NCI-H2196 (cell line): ENCODE measurements at regions not wholly inside any gene's neighbourhood (a gene's known extent, or its start where the extent isn't known, plus 50 kb on each side); places are given as distances from the start of the nearest gene placed in this dataset.
"Not testable (repeated sequence)": the region's sequence is repeated elsewhere in the genome, so short reads cannot be mapped to it uniquely, and the experiment has no call there.

ENCODE experiments used
- DNase-seq: peaks from one replicate; lab custom pipeline; 2025; ENCODE audit not compliant: unreplicated experiment; lab: John Stamatoyannopoulos, UW

DNA sequence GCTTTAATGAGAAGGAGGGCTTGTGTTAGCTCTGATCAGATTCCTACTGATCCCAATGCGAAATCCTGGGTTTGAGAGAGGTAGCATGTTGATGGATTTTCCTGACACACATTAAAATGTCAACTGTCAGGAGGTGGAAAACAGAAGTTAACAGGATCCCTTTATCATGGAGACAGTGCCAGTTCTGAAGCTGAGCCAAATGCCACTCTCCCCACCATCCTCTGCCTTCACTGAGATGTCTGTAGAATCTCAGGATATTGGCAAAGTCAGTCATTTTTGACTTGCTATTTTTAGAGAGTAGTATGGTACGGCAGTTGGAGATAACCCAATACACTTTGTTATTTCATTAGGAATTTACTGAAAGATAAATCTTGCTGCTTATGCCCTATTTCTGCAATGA, 1816.2 kb upstream of the FLRT2 start:
- DNase-seq: no peak

DNA sequence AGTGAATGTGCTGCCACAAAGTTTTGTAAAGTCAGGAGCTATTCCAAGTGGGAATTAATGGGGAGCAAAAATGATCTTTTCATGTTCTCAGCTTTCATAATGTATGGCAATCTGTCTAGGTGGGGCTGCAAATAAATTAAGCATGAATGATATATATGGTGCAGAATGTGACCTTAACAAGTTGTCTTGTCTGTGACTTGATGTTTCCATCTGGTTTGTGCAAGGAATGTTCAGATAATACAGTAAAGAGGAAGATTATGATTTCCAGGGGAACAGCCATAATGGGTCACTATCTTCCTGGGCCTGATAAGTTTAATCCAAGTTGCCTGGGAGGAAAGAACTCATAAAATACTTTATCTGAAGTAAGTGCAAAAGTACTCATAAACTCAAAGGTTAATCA, 1815.8 kb upstream of the FLRT2 start:
- no peak for DNase-seq

DNA sequence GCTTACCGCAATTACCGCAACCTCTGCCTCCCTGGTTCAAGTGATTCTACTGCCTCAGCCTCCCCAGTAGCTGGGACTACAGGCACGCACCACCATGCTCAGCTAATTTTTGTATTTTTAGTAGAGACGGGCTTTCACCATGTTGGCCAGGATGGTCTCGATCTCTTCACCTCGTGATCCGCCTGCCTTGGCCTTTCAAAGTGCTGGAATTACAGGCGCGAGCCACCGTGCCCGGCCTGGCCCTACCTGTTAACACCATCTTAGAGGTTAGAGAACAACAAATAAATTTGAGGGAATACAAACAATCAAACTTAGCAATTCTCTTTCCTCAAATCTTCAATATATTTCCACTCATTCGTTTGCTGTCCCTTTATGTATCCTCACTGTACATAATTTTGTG, 1810.5 kb upstream of the FLRT2 start:
- DNase-seq: not testable (repeated sequence)

DNA sequence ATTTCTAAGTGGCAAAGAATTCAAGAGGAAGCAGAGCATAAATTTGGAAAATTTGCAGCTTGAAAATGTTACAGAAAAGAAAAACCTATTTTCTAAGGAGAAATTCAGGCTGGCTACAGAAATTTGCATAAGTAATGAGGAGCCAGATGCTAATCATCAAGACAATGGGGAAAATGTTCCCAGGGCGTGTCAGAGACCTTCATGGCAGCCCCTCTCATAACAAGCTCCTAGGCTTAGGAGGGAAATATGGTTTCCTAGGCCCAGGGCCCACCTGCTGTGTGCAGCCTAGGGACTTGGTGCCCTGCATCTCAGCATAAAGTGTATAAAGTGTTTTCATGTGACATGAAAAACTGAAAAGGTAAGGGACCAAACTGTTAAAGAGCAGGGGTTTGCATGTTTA, 1796.3 kb upstream of the FLRT2 start:
- no peak for DNase-seq

DNA sequence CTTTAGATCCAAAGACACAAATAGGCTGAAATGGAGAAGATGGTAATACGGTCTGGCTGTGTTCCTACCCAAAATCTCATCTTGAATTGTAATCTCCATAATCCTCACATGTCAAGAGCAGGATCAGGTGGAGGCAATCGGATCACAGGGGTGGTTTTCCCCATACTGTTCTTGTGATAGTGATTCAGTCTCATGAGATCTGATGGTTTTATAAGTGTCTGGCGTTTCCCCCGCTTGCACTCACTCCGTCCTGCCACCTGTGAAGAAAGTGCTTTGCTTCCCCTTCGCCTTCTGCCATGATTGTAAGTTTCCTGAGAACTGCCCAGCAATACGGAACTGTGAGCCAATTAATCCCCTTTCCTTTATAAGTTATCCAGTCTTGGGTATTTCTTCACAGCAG, 1795.5 kb upstream of the FLRT2 start:
- DNase-seq: no peak

DNA sequence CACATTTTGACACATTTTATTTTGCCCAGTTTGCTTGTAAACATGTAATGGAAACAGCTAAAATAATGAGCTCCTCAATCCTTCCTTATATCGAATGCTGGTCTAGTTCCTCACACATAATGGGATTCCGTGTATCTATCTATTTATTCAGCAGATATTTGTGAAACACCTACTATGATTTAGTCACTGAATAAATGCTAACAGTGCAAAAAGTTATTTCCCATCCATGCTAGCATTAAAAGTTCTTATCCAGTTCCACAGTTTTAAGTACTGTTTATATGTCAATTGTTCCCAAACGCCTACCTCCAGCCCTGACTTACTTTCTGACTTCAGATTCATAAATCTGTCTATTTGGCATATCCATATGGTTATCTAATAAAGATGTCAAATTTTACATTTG, 1788.7 kb upstream of the FLRT2 start:
- no peak for DNase-seq

DNA sequence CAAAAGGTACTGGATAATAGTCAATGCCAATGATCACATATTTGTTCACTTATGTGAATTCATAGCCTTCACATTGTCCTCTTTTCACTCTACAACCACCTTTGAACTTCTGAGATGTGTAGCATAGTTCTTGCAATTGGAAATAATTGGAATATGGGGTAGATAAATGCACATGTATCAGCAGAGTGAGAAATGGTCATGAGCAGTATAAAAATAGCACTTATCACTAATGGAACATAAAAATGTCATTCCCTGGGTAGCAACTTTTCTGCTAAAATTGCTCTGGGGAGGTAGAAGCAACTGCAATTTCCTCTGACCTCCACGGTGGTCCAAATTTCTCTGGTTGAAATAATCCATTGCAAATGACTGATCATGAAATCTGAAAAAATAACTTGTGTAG, 1785.7 kb upstream of the FLRT2 start:
- DNase-seq: no peak

DNA sequence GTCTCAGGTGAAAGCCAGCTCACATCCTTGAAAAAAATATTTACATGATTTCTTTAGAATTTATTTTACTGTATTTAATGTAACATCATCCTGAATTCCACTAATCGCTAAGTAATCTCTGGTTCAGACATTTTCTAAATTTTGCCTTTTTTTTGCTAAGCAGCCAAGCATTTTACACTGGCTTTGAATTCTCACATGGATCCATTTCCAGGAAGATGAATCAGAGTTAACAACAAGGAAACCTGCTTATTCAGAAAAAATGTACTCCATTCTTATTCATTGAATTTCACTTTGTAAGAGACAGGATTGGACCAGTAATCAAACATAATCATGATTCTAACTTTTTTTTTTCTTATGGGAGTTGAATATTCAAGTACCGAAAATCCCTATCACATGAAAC, 1785.1 kb upstream of the FLRT2 start:
- DNase-seq: no peak

DNA sequence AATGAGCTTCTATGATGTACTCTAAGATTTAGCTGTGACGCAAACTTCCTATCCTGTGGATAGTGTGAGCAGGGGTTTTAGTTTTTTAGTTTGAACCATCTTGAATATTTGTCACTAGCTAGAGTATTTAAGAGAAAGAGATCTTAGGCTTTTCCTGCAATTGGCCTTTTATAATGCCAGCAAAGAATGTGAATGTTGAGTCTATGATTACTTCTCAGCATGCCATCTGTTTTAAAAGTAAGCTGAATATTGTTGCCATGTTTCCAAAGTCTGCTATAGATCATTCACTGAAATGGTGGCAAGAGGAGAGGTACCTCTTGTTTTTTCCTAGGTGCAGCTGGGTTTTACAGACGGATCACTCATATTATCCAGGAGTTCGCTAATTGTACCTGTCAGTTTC, 1783.6 kb upstream of the FLRT2 start:
- DNase-seq: no peak

DNA sequence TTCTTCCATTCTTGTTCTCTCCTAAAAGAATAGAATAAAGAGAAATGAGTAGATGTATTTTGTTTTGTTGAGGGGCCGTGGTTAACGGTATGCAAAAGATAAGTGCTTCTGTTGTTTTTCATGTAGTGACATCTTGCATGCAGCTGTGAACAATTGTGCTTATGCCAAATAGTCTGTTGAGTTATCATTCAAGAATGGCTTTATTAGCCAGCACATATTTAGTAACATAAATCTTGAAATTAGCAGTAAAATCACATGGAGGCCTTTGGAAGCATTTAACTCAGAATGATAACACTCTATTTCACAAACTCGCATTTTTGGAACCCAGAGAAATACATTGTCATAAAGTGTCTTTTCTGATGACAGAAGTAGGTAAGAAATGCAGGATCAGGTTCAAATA, 1772.0 kb upstream of the FLRT2 start:
- DNase-seq: no peak

DNA sequence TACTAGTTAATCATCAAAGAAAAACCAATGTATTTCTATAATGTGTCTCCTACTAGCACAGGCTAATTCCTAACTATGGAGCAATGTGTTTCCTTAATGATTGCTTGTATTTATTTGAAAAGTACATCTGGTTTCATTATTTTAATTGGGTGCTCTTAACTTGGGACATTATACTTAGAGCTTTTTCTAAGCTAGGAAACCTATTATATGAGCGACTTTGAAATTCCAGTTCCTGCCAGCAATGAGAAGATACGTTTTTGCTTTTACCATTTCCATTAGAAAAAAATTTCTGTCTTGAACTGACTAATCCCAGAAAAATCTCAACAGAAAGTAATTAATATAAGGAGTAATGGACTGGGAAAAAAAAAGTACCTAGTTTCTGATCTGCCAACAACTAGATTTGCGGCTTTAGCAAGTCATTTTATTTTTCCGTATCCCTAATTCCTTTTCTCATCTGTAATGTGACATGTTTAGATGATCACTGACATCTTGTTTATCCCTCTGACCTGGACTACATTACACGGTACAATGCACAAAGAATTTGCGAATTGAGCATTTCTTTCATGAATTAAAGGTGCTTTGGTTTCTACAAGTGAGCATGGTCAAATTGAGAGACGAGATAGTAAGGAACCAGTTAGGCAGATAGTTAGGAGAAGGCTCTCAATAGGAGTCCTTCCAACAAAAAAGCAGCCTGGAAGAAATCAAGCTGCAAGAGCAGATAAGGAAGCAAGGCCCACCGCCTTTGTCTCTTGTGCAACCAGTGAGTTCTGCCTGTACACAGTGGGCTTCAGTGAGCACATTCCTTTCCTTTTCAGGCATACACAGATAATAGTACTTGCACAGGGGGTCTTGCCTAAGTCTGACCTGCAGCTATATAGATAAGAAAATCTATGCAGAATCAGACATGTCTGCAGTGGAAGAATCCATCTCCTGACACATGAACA, 1765.0 kb upstream of the FLRT2 start:
- DNase-seq: no peak

DNA sequence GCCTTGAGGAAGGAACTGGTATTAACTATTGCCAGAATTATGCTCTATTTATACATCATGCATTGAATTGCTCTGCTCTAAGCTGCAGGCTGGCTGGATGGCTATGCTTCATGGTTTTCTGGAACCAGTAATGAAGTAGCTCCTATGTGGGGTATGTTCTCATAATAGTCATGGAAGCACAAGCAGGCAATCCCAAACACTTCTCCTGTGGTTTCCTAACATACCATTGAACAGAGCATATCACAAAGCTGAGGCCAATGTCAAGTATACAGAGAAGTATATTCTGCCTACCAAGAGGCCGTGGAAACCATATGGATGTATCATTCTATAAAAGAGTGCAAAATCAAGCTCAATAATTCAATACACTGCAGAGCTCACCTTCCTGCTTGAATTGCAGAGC, 1752.4 kb upstream of the FLRT2 start:
- DNase-seq: no peak

DNA sequence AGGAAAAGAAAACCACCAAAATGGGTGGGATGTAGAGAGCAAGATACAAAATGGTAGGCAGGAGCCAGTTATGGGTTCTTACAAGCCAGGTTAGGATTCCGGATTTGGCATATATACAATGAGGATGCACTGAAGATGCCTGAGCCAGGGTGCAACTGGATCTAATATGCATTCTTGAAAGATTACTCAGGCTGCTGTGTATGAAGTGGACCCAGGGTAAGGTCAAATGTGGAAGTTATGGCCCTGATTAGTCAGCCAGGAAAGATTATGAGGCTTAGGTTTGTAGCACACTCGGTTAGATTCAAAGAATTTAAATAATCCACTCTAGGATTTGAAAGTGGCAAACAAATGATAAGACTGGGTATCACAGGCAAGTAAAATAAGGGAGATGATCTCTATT, 1750.7 kb upstream of the FLRT2 start:
- no peak for DNase-seq

DNA sequence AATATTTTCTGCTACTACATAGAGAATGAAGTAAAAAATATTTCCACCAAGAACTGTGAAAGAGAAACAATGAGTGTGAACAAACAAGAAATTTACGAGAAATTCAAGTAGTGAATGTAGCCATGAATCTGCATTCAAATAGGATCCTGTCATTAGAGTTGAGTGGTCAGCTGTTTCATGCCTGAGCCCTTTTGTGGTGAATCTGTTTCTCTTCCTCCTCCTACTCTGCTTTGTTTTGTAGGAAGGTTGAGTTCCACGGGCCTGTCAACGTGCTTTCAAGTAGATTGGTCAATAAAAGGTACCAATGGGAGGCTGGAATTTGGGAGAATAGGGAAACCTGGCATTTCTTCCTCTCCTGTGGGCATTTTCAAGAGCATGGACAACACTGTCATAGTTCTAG, 1749.6 kb upstream of the FLRT2 start:
- no peak for DNase-seq

DNA sequence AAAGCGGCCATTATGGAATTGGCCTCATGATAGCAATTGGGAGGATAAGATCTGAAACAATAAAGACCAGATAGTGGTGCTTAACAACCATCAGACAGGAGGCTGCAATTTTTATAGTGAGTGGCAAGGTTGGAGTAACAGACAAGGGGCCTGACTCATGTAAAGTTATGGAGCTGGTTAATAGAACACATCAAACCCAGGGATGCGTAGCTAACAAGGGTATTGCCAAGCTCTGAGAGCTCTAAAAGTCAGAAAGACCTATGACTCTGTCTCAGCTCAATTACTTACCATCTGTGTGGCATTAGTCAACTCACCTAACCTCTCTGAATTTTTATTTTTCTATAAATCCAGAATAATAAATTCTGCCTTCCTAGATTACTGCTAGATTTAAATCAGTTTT, 1731.5 kb upstream of the FLRT2 start:
- no peak for DNase-seq

DNA sequence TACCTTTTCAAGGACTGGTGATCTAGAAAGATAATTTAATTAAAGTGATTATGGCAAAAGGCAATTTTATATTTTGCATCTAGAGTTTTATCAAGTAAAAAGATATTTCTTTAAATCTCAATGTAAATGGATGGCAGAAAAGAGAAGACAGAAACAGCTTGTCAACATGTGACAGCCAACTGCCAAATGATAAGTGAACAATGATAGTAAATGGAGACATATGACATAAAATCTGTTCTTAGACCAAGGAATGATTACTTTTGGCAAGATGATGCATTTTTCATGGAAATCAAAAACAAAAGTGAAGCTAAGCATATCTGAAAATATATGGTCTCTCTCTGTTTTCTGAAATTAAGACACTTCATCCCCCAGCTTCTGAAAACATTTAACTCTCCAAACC, 1730.7 kb upstream of the FLRT2 start:
- DNase-seq: no peak

DNA sequence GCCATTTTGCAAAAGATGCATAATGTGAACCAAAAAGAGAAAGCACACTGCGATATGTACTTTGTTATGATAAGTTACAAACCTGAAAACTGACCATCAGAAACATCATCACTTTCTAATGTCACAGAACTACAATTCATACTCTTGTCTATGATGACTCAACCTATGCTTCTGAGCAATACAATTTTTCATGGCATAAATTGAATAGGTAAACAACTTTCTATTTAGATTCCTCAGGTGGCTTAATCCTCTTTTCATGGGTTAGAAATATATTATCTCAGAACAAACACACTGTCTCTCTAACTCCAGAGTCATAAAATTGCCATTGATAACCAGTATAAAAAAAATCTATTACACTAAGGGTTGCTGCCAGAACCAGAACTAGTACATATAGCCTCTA, 1715.0 kb upstream of the FLRT2 start:
- DNase-seq: no peak

DNA sequence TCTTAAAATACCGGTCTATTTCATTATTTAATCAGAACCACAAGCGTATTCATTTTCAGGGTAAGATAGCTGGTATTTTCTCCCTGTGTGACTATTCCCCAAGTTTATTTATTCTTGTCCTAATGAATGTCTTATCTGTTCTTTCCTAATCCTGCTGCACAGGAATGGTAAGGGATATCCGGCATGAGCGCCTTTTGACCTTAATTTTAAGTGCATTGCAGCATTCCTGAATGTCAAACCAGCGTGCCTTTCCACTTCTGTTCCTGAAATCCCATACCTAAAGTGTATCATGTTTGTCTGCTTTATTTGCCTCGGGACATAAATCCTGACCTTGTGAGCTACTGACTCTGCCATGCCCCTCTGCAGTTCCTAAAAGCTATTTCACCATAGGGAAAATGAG, 1713.2 kb upstream of the FLRT2 start:
- DNase-seq: no peak

DNA sequence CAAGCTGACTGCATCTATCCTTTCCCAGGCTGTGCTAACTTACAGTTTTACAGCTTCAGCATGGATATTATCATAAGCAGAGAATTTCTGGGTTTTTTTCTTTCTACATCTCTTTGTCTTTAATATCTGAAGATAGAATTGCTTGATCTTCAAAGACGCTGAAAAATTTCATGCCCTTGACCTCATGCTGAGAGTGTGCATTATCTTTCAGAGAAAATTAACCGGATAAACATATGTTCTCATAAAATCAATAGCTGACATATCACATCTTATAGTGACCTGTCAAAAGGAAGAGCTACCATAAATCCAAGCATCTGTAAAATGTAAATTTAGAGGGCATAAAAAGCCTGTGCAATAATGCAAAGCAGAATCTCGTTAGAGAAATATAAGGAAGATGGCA, 1704.1 kb upstream of the FLRT2 start:
- no peak for DNase-seq

DNA sequence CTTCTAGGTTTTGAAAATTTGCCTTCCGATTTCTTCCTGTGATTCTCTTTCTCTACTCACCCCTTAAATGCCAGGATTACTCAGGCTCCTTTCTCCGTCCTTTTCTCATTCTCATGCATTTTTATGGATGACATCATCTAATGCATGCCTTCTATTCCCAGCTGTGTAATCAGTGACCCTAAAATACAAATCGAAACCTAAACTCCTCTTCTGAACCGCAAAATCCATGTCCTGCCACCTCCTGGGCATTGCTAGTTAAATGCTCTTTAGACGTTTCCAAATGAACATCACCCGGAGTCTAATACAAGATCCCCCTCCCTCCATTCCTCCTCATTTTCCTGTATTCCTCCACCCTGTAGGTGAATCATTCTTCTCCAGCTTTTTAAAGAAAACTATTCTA, 1703.1 kb upstream of the FLRT2 start:
- DNase-seq: no peak

DNA sequence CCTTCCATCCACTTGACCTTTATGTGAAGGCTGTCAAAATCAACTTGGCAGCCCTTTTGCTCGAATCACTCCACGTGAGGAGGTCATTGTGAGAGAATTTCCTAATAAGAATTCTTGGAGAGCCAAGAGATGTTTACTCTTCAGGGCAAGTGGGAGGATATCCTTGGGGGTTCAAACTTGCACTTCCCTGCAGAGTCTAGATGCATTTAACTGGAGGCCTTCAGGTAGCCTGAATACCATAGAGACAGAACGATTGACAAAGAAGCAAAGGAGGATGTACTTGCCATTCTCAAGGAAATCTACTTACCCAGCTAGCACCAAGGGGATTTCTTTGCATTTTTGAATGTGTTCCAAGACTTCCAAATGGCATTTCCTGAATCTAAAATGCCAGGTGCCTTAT, 1702.6 kb upstream of the FLRT2 start:
- DNase-seq: no peak

DNA sequence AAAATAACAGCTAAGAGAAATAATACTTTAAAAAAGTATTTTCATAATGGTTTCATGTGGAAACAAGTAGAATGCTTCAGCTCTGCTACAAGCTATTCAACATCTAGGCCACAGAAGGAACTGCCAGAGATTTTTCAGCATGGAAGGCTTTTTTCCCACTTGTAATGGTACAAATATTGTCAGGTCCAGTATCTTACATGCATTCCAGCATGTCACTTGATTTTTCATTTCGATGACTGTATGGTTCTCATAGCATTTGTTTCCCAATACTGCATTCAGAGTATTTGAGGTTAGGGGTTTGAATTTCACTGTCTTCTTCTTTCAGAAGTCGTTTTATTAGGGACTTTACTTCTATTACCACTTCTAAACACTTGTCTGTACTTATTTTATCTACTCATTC, 1701.5 kb upstream of the FLRT2 start:
- DNase-seq: no peak

DNA sequence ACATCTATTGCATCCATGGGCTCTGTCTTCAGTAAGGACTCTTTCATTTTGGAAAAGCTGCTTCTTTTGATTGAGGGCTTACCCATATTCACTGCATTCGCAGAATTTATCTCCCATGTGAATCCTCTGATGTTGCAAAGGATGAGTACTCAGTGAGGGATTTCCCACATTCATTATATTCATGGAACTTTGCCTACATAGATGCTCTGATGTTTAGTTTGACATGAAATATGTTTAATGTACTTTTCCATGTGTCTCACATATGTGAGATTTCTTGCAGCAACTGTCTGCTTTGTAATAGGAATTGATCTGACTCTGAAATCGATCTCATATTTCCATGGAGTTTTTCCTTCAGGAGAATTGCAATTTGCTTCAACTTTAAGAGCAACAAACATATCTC, 1699.6 kb upstream of the FLRT2 start:
- no peak for DNase-seq
